Dermis blood vessel endothelial cell (primary cell): ENCODE measurements at regions not wholly inside any gene's neighbourhood (a gene's known extent, or its start where the extent isn't known, plus 50 kb on each side); places are given as distances from the start of the nearest gene placed in this dataset.
"Not testable (repeated sequence)": the region's sequence is repeated elsewhere in the genome, so short reads cannot be mapped to it uniquely, and the experiment has no call there.

Experiments used
- DNase-seq: peaks from one replicate; pipeline ENCODE4 v3.0.0; 2010

GRCh38 chr9:78438780-78439179, 141.9 kb downstream of the PSAT1 start:
- no peak for DNase-seq

GRCh38 chr9:78439190-78439865, 142.4 kb downstream of the PSAT1 start:
- DNase-seq: peak; percentile 90

GRCh38 chr9:78439866-78440830, 143.2 kb downstream of the PSAT1 start:
- no peak for DNase-seq

- DNase-seq: no peak
These were observed 144.5 kb downstream of the PSAT1 start for GRCh38 chr9:78441396-78441795.

- no peak for DNase-seq
These were observed 145.0 kb downstream of the PSAT1 start for GRCh38 chr9:78441822-78442431.

GRCh38 chr9:78442577-78442976, 145.7 kb downstream of the PSAT1 start:
- DNase-seq: not testable (repeated sequence)

- DNase-seq: no peak
These were observed 147.0 kb downstream of the PSAT1 start for GRCh38 chr9:78443946-78444345.

GRCh38 chr9:78448960-78449673, 152.2 kb downstream of the PSAT1 start:
- DNase-seq: no peak

GRCh38 chr9:78453450-78453849, 156.5 kb downstream of the PSAT1 start:
- no peak for DNase-seq

- no peak for DNase-seq
These were observed 165.7 kb downstream of the PSAT1 start for GRCh38 chr9:78462611-78463010.

- DNase-seq: no peak
These were observed 166.8 kb downstream of the PSAT1 start for GRCh38 chr9:78463750-78464149.

GRCh38 chr9:78468231-78468630, 171.3 kb downstream of the PSAT1 start:
- DNase-seq: no peak

- no peak for DNase-seq
These were observed 172.2 kb downstream of the PSAT1 start for GRCh38 chr9:78468974-78469576.

GRCh38 chr9:78470216-78470615, 173.3 kb downstream of the PSAT1 start:
- DNase-seq: no peak

GRCh38 chr9:78470741-78471140, 173.8 kb downstream of the PSAT1 start:
- DNase-seq: no peak

GRCh38 chr9:78472111-78472510, 175.2 kb downstream of the PSAT1 start:
- no peak for DNase-seq

GRCh38 chr9:78479441-78479840, 182.5 kb downstream of the PSAT1 start:
- no peak for DNase-seq

- DNase-seq: no peak
These were observed 189.7 kb downstream of the PSAT1 start for GRCh38 chr9:78486661-78487060.

GRCh38 chr9:78490231-78490630, 193.3 kb downstream of the PSAT1 start:
- DNase-seq: no peak

- DNase-seq: no peak
These were observed 194.5 kb downstream of the PSAT1 start for GRCh38 chr9:78491402-78491801.

- no peak for DNase-seq
These were observed 196.3 kb downstream of the PSAT1 start for GRCh38 chr9:78493166-78493742.

GRCh38 chr9:78502566-78502965, 205.6 kb downstream of the PSAT1 start:
- DNase-seq: no peak
